ENCODE measurements at regions not wholly inside any gene's neighbourhood (a gene's known extent, or its start where the extent isn't known, plus 50 kb on each side); places are given as distances from the start of the nearest gene placed in this dataset.

DNA sequence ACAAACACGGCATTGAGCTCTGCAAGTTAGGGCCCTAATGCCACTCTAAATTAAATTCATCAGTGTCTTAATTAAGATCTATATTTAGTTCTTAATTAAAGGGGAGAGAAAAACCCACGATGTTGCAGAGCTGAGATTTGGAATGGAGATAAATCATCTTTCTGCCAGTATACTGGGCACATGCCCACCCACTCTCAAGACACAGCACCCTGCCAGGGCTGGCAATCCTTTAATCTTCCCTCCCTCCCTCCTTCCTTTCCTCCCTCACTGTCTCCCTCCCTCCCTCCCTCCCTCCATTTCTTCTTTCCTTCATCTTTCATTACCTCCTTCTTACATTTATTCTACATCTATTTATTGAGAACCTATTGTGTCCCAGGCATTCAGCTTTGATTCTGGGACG is 194.8 kb downstream of the BUD13 start:
- no peak overlapping the region for H3K4me3 ChIP-seq (ENCODE audit: low read depth, low read length)
- no peak for TF ChIP-seq CTCF (IDR thresholded peaks at IDR 0.05; ENCODE audit: borderline replicate concordance, insufficient read depth, low read depth, low read length)

DNA sequence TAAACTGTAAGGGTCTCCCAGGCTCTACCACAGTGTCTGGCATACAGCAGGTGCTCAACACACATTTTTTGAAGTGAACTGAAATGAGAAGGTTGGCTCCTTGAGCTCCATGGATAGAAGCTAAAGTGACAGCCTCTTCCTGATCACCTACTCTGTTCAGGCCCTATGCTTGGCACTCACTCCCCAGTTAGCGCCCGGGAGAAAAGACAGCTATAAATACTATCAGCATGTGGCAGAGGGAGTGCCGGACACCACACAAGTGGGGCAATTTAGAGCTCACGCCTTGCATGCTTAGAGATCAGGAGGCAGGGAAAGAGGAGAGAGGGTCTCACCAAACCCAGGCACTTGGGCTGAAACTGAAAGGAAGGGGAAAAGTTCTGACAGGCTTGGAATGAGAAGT is 195.5 kb downstream of the BUD13 start:
- TF ChIP-seq CTCF (IDR thresholded peaks at IDR 0.05; ENCODE audit: borderline replicate concordance, insufficient read depth, low read depth, low read length), result no peak
- no peak overlapping the region for H3K4me3 ChIP-seq (ENCODE audit: low read depth, low read length)

DNA sequence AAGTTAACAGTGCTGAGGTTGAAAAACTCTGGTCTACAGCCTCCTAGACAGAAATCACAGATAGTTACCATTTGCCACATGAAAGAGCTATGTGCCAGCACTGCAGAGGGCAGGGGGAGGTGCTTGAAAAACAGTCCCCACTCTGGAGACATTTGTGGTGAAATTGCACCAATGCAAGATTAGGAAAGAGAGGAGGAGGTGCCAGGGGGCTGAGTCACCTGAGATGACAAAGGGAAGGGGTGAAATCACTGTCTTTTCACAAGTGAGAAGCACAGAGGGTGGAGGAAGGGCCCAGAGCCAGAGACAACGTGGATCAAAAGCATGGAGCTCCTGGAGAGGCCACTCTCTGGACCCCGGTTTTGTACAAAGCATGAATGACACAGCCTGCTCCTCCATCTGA is 196.3 kb downstream of the BUD13 start:
- TF ChIP-seq CTCF (IDR thresholded peaks at IDR 0.05; ENCODE audit: borderline replicate concordance, insufficient read depth, low read depth, low read length), result no peak
- H3K4me3 ChIP-seq (ENCODE audit: low read depth, low read length), result no peak overlapping the region

DNA sequence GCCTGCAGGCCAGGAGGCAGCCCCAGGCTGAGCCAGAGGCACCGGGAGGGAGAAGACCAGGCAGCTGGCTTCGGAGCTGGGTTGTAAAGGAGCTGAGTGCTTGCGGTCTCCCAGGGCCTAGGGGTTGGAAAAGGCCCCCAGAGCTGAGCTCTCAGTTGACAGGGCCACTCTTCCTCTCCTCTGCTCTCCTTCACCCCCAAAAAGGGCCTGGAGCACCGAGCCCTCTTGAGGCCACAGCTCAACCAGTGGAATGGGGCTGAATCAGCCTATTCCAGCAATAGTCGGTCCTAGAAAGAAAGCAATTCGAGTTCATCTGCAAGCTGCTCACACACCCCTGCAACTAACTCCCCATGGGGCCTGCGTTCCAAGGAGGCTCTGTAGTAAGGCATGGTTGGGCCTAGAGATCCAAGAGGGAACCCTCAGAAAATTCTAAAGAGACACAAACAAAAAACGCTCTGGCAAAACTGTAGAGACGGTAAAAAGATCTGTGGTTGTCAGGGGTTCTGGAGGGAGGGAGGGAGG is 205.0 kb downstream of the BUD13 start:
- no peak for TF ChIP-seq CTCF (IDR thresholded peaks at IDR 0.05; ENCODE audit: borderline replicate concordance, insufficient read depth, low read depth, low read length)

GRCh38 chr11:116563712-116564047 is 209.1 kb downstream of the BUD13 start:
- TF ChIP-seq CTCF (IDR thresholded peaks at IDR 0.05; ENCODE audit: borderline replicate concordance, insufficient read depth, low read depth, low read length), result no peak
- no peak overlapping the region for H3K4me3 ChIP-seq (ENCODE audit: low read depth, low read length)

More for the DNA sequence above, 205.0 kb downstream of the BUD13 start:
- H3K4me3 ChIP-seq (ENCODE audit: low read depth, low read length), result no peak overlapping the region

GRCh38 chr11:116563028-116563711 is 209.6 kb downstream of the BUD13 start:
- no peak overlapping the region for H3K4me3 ChIP-seq (ENCODE audit: low read depth, low read length)
- TF ChIP-seq CTCF (IDR thresholded peaks at IDR 0.05; ENCODE audit: borderline replicate concordance, insufficient read depth, low read depth, low read length), result no peak

DNA sequence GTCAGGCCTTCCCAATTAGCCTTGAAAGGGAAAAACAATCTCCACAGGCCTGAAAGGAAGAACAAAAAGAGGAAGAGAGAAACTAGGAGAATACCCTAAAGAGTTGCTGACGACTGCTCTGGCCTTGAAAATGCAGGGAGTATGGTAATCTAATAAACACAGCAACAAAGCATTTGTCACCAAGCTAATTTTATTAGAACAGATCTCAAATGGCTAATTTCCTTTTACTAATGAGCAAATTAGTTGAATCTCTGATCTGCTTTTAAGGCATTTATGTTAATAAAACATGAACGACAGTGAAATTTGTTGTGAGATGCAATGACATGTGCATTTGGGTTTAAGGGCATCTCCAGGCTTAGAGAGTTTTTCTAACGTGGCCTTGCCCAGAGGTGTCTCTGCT is 212.2 kb downstream of the BUD13 start:
- no peak overlapping the region for H3K4me3 ChIP-seq (ENCODE audit: low read depth, low read length)
- TF ChIP-seq CTCF (IDR thresholded peaks at IDR 0.05; ENCODE audit: borderline replicate concordance, insufficient read depth, low read depth, low read length), result no peak

Data from GM12875 (cell line).